ENCODE measurements at regions not wholly inside any gene's neighbourhood (a gene's known extent, or its start where the extent isn't known, plus 50 kb on each side); places are given as distances from the start of the nearest gene placed in this dataset.
"Not testable (repeated sequence)": the region's sequence is repeated elsewhere in the genome, so short reads cannot be mapped to it uniquely, and the experiment has no call there.

DNA sequence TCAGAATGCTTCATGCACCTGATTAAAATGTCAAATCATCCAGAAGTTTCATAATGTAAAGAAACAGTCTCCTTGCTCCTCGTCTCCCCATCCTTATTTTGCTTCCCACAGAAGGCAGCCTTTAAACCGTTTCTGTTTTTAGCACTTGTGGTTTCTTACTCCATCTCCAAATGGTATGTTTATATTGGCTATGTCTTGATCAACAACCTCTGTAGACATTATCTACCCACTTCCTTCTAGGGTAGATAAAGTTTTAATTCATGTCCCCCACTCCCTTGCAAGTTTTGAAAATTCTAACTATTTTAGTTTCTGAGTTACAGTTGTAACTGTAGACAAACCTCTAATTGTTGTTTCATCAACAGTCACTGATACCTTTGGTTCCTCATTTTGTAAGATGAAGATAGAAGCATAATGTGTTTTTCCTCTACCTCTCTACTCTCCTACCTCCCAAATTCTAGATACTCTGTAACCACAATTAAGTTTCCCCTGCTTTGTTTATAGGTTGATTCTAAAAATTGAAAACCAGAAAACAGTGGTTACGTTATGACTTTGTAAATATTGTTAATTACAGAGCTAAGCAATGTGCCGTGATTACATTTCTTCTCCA is 291.7 kb upstream of the GATB start:
- no peak for DNase-seq

DNA sequence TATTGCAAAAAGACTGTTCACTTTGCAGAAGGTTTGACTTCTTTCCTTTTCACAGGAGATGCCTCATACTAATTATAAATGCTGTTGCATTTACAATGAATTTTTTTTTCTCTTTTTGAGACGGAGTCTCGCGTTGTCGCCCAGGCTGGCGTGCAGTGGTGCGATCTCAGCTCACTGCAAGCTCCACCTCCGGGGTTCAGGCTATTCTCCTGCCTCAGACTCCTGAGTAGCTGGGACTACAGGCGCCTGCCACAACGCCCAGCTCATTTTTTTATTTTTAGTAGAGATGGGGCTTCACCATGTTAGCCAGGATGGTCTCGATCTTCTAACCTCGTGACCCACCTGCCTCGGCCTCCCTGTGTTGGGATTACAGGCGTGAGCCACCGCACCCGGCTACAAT is 290.5 kb upstream of the GATB start:
- DNase-seq = not testable (repeated sequence)

DNA sequence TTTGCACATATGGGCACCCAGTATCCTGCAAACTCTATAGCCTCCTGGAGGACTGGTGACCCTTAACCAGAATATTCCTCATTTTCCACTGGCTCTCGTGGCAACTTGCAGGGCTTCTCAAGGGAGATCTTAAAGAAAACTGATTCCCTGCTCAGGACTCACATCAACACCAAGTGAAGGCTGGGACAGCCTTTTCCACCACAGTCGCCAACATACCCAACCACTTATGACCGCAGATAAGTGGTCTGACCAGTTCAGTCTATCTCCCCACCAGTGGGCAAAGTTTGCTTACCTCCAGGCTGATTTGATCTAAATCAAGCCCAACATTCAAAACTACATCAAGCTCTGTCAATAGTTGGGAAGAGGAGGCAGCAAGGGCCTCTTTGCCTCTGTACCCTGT is 289.3 kb upstream of the GATB start:
- no peak for DNase-seq

DNA sequence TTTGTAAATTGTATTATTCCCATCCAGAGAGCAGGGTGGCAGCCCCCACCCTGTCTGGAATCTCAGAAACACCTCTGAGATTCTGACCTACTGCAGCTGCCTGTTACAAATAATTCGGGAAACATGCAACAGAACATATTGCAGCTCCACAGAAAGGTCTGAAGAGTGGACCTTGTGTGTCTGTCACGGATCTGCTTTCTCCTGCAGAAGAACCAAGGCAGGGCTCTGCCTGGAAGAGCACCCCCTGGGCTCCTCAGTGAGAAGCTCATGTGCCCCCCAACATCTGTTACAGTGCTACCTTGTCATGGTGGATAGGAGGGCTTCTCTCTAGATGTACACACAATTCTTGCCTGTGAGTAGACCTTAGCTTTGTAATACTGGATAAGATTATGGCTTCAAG is 286.6 kb upstream of the GATB start:
- DNase-seq = no peak

DNA sequence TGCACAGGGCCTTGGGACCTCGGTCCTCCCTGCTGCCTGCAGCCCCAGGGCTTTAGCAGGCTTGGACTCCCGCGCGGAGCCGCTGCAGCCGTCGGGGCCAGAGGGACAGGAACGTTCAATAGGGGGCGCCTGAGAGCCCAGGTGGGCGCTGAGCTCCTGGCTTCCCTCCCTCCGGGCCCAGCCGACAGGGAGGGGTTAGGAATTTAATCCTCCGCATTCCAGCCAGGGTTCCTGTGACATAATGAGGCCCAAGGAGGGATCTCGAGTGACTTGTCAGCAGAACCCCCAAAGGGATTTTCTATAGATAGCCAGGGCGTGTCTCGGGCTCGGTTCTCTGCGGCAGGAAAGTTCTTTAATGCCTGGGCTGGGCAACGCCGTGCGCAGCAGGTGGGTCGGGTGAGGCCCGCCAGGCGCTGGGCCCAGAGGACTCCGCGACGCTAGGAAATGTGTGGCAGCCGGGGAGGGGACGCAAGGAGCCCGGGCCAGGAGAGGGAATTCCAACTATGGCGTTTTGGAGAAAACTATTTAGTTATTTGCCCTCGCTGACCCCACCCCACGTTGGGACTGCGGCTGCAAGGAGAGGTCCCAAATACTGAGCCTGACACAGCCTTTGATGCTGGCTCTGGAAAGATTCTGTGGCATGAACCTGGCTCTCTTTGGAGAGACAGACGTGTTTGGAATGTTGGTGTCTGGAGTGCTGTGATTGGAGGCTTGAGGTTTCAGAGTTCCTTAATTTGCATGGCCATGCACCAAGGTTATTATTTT is 285.2 kb upstream of the GATB start:
- DNase-seq = peak; percentile 14

DNA sequence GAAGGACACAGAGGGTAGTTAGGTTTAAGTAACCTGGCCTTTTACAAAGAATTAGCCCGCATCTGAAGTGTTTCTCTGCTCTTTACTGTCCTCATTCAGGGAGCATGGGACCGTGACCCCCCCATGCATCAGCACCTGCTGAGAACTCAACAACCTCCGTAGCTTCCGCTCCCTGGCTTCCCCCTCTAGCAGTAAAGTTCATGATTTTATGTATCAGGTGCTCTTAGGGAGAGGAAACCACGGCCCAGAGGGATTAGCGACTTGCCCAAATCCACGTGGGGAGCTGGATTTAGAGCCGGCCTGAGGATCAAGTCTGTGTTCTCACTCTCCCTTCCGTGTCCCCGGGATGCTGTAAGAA is 284.6 kb upstream of the GATB start:
- no peak for DNase-seq

DNA sequence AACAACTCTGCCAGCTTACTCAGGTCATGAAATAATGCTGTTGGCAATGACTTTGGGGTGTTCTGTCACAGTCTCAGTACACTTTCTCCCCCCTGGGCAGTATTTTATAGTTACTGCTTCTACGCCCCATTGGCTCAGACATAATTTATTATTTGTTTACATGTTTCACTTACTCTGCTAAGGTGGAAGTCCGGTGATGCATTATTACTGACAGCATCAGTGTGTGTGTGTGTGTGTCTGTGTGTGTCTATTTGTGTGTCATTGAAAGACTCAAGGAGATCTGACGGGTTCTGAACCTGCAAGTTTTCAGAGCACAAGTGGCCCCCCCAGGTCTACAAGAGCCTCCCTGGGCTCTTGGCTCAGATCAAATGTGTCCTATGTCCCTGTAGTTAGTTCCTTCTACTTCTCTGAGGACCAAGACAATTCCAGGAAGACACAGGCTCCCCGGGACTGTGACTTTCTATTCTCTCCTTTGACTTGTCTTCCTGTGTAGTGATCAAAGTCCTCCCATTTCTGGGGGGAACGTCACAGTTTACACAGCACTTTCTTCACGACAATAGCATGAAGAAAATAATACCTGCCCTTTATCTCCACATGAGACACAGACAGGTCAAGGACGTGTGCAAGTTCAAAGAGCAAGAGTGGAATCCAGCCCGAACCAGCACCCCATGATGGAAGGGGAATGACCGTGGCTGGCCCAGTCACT is 283.7 kb upstream of the GATB start:
- no peak for DNase-seq

DNA sequence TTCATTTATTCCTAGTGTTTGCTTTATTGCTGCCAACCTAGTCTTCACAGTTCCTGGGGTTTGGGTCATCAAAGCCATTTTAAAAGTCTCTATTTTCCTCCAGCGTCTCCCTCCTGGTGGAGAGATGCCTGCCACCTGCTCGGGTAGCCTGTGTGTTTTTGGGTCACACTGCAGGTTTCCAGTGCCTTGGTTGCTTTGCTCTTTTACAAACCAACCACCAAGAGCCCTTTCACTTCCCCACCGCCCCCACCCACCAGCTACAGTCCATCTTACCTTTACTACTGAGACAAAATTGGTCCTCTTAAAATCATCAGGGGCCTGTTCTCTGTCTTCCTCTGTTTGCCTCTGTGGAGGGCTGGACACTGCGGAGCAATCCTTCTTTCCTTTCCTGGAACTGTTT is 280.5 kb upstream of the GATB start:
- no peak for DNase-seq

DNA sequence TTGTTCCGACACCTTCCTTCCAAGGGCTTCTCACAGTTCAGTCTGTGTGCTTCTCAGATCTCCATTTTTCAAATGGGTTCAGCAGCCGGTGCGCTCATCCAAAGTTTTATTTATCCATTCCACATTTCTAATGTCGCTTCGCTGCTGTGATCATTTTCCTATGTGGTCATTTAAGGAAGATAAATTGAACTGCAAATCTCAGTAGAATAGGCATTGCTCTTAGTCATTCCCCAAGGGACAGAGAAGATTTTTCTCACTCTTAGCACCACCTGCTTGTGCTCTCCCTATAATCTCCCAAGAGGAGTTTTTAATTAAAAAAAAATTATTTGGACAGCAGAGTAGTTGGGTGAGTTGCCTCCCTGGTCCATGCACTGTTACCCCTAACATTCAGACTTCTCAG is 278.9 kb upstream of the GATB start:
- no peak for DNase-seq

DNA sequence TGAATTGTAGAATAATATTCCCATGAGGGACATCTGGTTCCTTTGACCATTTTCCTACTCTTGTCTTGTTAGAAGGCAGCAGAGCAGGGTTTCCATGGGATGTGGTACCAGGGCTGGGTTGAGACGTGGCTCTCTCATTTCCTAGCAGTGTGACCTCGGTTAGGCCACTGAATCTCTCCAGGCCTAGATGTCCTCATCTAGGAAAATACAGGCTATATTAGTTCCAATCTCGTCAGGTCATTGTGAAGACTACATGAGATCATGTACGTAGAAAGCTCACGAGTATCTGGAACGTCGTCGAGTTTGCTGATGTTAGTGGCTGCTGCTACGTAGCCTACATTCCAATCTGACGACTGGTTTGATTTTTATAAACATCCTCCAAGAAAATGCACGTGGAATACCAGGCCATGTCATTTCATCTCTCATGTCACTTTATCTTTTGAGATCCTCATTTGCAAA is 278.2 kb upstream of the GATB start:
- DNase-seq = no peak

DNA sequence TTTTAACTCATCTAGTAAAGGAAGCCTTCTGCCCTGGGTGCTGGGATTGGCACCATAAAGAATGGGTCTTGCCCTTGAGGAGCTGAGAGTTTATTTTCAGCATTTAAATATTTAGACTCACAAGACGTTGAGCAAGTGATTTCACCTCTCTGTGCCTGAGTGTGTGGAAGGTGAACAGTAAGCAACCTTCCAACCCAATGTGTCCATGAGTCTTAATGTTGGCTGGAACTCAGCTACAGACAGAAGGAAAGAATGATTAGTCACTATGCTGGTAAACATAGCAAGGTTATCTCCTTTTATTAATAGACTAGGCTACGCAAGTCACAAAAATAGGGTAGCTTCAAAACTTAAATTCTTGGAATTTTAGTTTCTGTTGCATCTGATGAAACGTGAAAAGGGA is 277.4 kb upstream of the GATB start:
- no peak for DNase-seq

DNA sequence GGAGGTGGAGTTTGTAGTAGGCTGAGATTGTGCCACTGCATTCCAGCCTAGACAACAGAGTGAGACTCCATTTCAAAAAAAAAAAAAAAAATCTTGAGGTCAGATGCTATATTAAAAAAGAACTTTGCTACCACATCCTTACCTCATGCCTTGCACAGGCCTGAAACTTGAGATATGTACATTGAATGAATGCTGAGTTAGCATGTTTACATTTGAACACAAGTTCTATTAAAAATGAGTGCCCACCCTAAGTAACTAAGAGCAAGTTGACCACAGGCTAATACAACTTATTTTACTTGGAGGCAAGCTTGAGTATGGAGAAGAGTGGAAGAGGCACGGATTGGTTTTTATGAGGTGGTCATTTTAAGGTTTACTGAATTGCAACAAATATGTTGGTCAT is 276.6 kb upstream of the GATB start:
- DNase-seq = no peak

DNA sequence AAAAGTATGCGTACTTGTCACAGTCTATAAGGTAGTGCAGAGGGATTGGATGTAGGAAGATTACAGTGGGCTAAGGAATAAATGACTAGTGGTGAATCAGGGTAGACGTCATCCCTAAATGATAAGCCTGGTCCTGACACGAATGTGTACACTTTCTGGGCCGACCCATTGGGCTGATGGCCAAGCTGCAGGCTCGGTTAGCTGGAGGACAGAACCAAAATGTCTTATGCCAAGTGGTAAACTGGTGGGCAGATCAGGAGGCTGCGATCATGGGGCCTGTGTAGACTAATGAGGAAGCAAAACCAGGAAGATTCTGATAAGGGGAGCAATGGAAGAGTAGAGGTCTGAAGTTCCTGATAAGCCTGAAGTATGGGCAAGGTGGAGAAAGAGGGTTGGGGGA is 272.8 kb upstream of the GATB start:
- no peak for DNase-seq

DNA sequence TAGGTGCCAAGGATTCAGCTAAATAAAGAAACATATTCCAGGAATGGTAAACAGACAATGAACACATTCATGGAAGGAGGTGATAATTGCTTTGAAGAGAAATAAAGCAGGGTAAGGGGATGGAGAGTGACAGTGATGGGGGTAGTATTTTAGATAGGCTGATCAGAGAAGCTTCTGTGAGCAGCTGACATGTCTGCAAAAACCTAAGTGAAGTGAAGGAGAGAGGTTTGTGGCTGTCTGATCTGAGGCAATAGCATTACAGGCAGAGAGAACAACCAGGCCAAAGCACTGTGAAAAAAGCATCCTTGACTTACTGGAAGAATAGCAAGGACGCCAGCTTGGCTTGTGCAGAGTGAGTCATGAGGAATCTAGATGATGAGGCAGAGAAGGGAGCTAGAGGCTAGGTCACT is 271.9 kb upstream of the GATB start:
- no peak for DNase-seq

DNA sequence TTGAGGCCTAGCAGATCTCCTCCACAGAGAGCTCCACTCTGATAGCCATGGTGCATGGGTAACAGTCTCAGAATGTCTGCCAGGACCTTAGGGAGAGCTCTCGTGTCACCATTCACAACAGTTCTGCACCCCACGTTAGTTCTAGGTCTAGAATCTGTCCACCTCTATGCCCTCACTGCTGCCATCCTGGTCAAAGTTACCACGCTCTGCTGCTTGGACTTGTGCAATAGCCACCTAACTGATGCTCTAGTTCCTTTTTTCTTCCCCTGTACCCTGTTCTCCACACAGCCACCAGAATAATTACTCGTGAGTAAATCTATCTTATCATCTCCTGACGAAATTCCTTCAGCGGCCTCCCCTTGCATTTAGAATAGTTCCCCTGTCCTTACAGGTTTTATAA is 268.8 kb upstream of the GATB start:
- DNase-seq = no peak

DNA sequence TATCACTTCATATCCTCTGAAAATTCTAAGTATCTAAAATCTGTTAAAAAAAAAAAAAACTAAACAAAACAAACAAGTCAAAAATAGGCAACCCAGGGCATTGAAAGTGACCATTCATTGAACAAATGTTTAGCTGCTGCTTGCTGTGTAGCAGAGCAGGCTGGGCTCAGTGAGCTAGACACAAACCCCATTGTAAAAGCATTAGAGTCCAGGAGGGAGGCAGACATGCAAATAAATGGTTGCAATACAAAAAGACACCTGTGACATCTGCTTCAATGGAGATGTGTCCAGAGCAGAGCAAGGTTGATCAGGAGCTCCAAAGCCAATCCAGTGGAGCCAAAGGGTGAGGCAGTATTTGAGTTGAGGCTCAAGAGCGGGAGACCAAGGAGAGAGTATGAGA is 267.3 kb upstream of the GATB start:
- no peak for DNase-seq

DNA sequence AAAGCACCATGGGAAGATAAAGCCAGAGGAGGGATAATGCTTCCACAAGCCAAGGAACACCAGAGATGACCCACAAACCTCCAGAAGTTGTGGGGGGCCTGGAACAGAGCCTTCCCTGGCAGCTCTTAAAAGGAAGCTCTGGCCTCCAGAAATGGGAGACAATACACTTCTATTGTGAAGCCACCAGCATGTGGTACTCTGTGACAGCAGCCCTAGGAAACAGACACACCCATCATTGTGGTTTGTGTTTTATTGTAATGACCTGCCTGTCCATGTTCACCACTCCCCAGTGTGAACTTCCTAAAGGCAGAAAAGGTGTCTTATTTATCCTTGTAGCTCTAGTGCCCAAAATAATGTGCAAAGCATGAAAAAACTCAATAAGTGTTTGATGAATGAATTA is 264.1 kb upstream of the GATB start:
- DNase-seq = no peak

DNA sequence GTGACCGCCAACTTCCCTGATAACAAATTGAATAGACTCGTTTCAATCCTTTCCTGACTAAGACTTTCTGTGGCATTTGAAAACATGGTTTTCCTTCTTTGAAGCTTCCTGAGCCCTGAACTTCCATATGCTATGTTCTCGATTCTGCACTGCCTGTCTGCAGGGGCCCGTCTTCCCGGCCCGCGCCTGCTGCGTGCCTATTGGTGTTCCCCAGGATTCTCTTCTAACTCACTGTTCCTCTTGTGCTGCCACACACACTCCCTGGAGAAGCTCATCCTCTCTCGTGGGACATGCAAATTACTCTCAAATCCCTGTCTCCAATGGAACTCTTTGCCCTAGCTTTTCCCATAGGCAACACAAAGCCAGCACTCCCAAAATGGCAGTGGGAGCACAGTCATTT is 262.9 kb upstream of the GATB start:
- no peak for DNase-seq

DNA sequence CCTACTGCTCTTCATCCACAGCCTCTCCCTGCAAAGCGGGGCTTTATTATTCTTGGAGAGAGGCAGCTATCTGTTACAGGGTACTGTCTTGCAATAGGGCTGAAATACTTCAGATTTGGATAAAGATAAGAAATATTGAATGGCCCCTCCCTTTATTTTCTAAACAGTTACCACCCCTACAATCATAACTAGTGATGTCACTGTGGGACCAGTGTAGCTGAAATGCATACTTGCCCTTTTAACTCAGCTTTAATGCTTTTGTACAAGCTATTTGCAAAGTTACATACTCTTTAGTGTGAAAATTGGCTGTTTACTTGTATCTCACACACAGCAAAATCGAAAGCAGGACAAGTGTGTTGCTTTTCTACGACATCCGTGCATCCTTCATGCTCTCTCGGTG is 261.7 kb upstream of the GATB start:
- no peak for DNase-seq

DNA sequence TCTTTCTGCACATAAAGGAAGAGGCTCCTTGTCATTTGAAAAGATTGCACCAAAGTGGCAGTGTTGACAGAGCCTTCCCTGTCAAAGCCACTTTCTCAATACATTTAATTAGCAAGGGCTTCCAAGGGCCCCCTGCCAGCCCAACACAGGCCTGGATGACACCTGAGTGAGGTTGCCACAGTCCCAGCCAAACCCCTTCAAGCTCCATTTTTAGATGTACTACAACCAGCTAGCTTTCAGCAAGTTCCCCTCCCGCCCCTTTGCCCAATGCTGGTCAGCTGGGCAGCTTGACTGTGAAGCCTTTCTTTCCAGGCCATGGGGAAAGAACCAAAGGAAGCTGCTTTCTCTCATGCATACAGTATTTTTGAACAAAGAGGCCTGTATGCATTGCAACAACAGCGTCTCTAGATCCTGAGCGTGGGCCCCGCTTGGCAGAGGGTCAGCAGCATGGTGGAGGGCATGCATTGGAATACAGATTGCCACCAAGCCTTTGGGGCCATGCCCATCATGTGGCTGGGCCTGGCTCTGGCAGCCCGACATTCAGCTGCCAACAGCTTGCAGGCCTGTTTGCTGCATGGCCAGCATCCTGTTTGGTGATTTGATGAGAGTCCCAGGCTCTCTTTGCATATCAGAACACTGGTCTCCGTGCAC is 261.1 kb upstream of the GATB start:
- DNase-seq = no peak

DNA sequence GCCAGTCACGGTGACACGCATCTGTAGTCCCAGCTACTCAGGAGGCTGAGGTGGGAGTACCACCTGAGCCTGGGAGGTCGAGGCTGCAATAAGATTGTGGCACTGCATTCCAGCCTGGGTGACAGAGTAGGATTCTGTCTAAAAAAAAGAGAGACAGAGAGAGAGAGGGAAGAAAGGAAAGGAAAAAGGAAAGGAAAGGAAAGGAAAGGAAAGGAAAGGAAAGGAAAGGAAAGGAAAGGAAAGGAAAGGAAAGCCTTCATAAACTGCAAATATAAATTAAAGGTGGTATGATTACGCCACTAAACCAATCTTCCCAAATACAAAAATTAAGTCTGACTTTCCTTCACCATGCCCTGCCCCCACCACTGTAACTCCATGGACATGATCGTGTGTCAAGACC is 259.3 kb upstream of the GATB start:
- DNase-seq = no peak

DNA sequence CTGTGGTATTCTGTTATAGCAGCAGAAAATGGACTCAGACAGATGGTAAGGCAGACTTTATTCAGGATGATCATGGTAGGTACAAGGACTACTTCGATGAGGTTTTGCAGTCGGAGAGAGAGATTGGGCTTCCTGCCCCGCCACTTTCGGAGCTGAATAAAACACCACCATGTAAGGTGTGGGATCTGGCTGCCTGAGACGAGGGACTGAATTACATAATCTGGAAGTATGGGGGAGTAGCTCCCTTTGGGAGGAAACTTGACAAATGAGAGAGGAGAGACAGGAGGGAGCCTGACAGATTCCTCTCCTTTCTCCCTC is 255.5 kb upstream of the GATB start:
- DNase-seq = no peak

DNA sequence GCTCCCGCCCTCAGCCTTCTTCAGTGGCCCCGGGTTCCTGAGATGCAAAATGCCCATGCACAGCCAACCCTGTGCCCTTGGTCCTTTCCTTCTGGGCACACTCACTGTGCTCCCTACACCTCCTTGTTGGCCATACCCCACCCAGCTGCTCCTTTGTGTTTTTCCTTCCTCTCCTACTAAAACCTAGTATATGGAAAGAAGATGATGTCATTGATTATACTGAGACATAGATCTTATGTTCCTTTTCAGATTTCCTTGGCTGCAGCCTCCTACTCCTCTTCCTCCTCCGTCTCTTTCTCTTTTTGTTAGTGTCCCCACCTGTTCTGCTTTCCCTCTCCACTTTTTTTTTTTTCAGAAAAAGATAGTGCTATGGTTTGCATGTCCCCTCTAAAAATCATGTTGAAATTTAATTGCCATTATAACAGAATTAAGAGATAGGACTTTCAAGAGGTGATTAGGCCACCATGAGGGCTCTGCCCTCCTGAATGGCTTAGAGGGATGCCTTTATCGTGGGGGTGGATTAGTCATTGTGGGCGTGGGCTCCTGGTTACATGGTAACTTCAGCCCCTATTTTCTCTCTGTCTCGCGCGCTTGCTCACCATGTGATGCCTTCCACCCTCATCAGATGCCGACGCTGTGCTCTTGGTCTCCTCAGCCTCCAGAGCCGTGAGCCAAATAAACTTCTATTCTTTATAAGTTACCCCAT is 254.9 kb upstream of the GATB start:
- DNase-seq = no peak

Data from activated gamma-delta T cell treated with Interleukin-2 at 50 U/mL for 16 hours (primary cell).